ENCODE measurements at regions not wholly inside any gene's neighbourhood (a gene's known extent, or its start where the extent isn't known, plus 50 kb on each side); places are given as distances from the start of the nearest gene placed in this dataset.

- H3K36me3 Mint-ChIP-seq (ENCODE audit: unreplicated experiment): peaks cover 19% of the 10 kb centered on the region
- TF ChIP-seq, protein P1, sequence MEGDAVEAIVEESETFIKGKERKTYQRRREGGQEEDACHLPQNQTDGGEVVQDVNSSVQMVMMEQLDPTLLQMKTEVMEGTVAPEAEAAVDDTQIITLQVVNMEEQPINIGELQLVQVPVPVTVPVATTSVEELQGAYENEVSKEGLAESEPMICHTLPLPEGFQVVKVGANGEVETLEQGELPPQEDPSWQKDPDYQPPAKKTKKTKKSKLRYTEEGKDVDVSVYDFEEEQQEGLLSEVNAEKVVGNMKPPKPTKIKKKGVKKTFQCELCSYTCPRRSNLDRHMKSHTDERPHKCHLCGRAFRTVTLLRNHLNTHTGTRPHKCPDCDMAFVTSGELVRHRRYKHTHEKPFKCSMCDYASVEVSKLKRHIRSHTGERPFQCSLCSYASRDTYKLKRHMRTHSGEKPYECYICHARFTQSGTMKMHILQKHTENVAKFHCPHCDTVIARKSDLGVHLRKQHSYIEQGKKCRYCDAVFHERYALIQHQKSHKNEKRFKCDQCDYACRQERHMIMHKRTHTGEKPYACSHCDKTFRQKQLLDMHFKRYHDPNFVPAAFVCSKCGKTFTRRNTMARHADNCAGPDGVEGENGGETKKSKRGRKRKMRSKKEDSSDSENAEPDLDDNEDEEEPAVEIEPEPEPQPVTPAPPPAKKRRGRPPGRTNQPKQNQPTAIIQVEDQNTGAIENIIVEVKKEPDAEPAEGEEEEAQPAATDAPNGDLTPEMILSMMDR (IDR thresholded peaks at IDR 0.05; ENCODE audit: partially characterized antibody, unreplicated experiment): no peak
- DNase-seq: no peak
- H3K9me3 Mint-ChIP-seq (ENCODE audit: unreplicated experiment): no peaks in the 10 kb centered on the region
- H3K4me3 Mint-ChIP-seq (ENCODE audit: unreplicated experiment): no peak overlapping the region
- peaks cover 11% of the 10 kb centered on the region for H3K4me1 Mint-ChIP-seq (ENCODE audit: low read depth, unreplicated experiment)
- H3K27me3 Mint-ChIP-seq (ENCODE audit: unreplicated experiment): peaks cover 3% of the 10 kb centered on the region
- peak overlapping the region; percentile 72 for H3K27ac Mint-ChIP-seq (ENCODE audit: unreplicated experiment)
Measured at GRCh38 chr12:113633678-113634332, 162.1 kb upstream of the LHX5 start.

GRCh38 chr12:113630625-113631024 is 159.0 kb upstream of the LHX5 start:
- TF ChIP-seq, protein P1 (IDR thresholded peaks at IDR 0.05; ENCODE audit: partially characterized antibody, unreplicated experiment): no peak
- H3K4me3 Mint-ChIP-seq (ENCODE audit: unreplicated experiment): no peak overlapping the region
- H3K27me3 Mint-ChIP-seq (ENCODE audit: unreplicated experiment): peaks cover 3% of the 10 kb centered on the region
- no peaks in the 10 kb centered on the region for H3K9me3 Mint-ChIP-seq (ENCODE audit: unreplicated experiment)
- H3K27ac Mint-ChIP-seq (ENCODE audit: unreplicated experiment): no peak overlapping the region
- peaks cover 31% of the 10 kb centered on the region for H3K36me3 Mint-ChIP-seq (ENCODE audit: unreplicated experiment)
- peaks cover 11% of the 10 kb centered on the region for H3K4me1 Mint-ChIP-seq (ENCODE audit: low read depth, unreplicated experiment)
- no peak for DNase-seq

DNA sequence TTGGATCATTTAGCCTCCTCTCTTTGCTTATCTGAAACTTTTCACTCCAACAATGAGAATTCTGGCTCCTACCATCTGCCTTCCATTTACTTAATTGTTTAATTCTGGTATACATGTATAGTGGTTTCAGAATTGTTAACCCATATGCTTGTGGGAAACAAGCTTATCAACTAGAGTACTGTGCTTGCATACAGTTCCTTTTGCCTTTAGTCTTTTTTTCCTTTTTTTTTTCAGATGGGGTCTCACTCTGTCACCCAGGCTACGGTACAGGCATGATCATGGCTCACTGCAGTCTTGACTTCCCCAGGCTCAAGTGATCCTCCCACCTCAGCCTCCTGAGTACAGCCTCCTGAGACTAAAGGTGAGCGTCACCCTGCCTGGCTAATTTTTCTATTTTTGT is 153.8 kb upstream of the LHX5 start:
- TF ChIP-seq, protein P1 (IDR thresholded peaks at IDR 0.05; ENCODE audit: partially characterized antibody, unreplicated experiment): no peak
- Mint-ChIP-seq H3K4me3 (ENCODE audit: unreplicated experiment) (no peak overlapping the region), H3K27ac (ENCODE audit: unreplicated experiment) (no peak overlapping the region), H3K9me3 (ENCODE audit: unreplicated experiment) (peaks cover 2% of the 10 kb centered on the region), H3K4me1 (ENCODE audit: low read depth, unreplicated experiment) (peaks cover 6% of the 10 kb centered on the region), H3K36me3 (ENCODE audit: unreplicated experiment) (peaks cover 25% of the 10 kb centered on the region), H3K27me3 (ENCODE audit: unreplicated experiment) (peaks cover 5% of the 10 kb centered on the region)
- no peak for DNase-seq

- no peak overlapping the region for H3K27ac Mint-ChIP-seq (ENCODE audit: unreplicated experiment)
Measured at GRCh38 chr12:113622410-113622809, 150.7 kb upstream of the LHX5 start.

GRCh38 chr12:113620437-113620976 is 148.8 kb upstream of the LHX5 start:
- Mint-ChIP-seq H3K27ac (ENCODE audit: unreplicated experiment) (no peak overlapping the region), H3K4me3 (ENCODE audit: unreplicated experiment) (no peak overlapping the region), H3K4me1 (ENCODE audit: low read depth, unreplicated experiment) (peaks cover 8% of the 10 kb centered on the region), H3K9me3 (ENCODE audit: unreplicated experiment) (peaks cover 4% of the 10 kb centered on the region), H3K27me3 (ENCODE audit: unreplicated experiment) (peaks cover 6% of the 10 kb centered on the region), H3K36me3 (ENCODE audit: unreplicated experiment) (peaks cover 4% of the 10 kb centered on the region)
- TF ChIP-seq, protein P1 (IDR thresholded peaks at IDR 0.05; ENCODE audit: partially characterized antibody, unreplicated experiment): no peak
- DNase-seq: no peak

More at GRCh38 chr12:113622410-113622809, 150.7 kb upstream of the LHX5 start:
- peaks cover 4% of the 10 kb centered on the region for H3K9me3 Mint-ChIP-seq (ENCODE audit: unreplicated experiment)
- no peak for DNase-seq
- H3K36me3 Mint-ChIP-seq (ENCODE audit: unreplicated experiment): peaks cover 13% of the 10 kb centered on the region
- H3K4me3 Mint-ChIP-seq (ENCODE audit: unreplicated experiment): no peak overlapping the region
- TF ChIP-seq, protein P1 (IDR thresholded peaks at IDR 0.05; ENCODE audit: partially characterized antibody, unreplicated experiment): no peak
- H3K27me3 Mint-ChIP-seq (ENCODE audit: unreplicated experiment): peaks cover 6% of the 10 kb centered on the region
- H3K4me1 Mint-ChIP-seq (ENCODE audit: low read depth, unreplicated experiment): peaks cover 8% of the 10 kb centered on the region
